GM03348 (cell line): ENCODE measurements at regions not wholly inside any gene's neighbourhood (a gene's known extent, or its start where the extent isn't known, plus 50 kb on each side); places are given as distances from the start of the nearest gene placed in this dataset.

Experiments used
- DNase-seq: peaks from one replicate; pipeline ENCODE4 v3.0.0; 2012; ENCODE audit warnings: low spot score

GRCh38 chr6:41471064-41471895 lies 74.9 kb upstream of the FOXP4 start:
- no peak for DNase-seq

GRCh38 chr6:41474213-41474933 lies 71.8 kb upstream of the FOXP4 start:
- DNase-seq, result no peak

GRCh38 chr6:41475164-41475563 lies 71.0 kb upstream of the FOXP4 start:
- no peak for DNase-seq

DNA sequence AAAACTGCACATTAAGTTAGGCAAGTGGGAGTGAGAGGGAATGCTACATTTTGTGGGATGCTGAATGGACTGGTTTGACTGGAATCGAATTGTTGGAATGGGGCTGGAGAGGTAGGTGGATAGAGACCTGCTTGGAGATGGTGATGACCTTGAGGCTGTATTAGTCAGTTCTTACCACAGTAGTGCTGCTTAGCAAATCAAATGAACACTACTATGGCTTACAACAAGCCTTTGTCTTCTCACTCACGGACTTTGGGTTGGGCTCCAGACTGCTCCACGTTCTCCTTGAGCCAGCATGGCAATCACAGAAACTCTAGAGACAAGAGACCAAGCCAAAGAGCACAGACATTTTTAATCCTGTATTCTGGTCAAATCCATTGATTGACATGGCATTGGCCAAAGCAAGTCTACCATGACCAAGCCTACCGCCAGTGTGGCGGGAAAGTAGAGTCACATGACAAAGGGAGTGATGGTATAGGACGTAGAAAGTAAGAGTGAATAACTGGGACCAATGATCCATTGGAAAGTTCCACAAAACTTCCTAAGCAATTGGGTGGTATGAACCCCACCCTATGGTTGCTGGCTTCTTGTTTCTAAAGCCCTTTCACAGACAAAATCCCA lies 70.3 kb upstream of the FOXP4 start:
- no peak for DNase-seq

DNA sequence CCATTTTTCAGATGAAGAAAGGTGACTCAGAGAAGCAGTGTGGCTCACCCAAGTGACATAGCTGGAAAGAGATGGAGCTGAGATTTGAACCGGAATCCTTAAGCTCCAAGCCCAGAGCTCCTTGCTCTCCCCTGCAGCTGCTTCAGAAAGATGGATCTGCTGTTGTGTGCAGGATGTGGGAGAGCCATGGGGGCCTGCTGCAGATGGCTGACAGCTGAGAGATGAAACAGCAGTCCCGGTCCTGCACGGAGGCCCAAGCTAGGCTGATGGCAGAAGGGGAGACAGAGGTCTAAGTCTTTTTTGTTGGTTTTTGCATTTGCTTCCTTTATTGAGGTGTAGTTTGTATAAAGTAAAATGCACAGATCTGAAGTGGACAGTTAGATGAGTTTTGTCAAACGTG lies 69.8 kb upstream of the FOXP4 start:
- no peak for DNase-seq

DNA sequence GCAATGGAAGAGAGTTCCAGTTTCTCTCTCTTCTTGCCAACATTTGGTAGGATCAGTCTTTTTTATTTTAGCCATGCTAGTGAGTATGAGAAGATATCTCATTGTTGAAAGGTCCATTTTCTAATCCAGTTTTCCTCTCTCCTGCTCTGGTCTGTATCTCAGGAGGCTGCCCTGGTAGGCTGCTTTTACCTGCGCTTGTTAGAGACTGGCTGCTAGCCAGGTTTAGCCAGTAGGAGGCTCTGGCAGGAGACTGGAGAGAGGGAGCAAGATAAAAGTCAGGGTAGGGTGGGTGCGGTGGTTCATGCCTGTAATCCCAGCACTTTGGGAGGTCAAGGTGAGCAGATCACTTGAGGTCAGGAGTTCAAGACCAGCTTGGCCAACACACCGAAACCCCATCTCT lies 68.6 kb upstream of the FOXP4 start:
- no peak for DNase-seq

- DNase-seq, result no peak
These were observed 62.2 kb upstream of the FOXP4 start for GRCh38 chr6:41483943-41484342.

GRCh38 chr6:41487860-41488432 lies 58.2 kb upstream of the FOXP4 start:
- DNase-seq, result no peak

DNA sequence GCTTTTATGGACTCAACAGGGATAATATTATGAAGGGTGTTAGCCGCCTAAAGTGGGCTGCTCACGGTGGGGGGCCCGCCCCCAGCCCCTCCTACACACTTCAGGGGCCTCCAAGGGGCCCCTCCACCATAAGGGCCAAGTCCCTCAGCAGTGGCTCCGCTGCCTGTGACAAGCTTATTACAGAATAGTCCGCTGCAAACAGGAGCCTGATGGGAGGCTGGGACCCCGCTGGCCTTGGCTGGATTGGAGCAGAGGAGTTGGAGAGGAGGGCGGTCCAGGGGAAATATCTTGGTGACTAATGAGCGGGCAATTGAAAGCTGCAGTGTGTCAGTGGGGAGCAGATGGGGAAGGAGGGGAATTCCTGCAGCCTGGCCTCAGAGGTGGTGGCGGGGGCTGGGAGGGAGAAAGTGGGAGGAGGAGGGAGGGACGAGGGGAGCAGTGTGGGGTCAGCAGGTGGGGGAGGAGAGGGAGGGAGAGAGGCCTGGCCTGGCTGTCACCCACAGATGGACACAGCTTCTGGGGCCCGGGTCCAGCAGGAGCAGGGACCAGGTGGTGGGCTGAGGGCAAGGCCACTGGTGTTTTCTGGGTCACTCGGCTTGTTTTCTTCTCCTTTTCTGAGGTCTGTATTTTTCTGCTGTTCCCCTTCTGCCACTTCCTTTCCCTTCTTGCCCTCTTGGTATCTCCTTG lies 57.6 kb upstream of the FOXP4 start:
- DNase-seq, result peak; percentile 47

DNA sequence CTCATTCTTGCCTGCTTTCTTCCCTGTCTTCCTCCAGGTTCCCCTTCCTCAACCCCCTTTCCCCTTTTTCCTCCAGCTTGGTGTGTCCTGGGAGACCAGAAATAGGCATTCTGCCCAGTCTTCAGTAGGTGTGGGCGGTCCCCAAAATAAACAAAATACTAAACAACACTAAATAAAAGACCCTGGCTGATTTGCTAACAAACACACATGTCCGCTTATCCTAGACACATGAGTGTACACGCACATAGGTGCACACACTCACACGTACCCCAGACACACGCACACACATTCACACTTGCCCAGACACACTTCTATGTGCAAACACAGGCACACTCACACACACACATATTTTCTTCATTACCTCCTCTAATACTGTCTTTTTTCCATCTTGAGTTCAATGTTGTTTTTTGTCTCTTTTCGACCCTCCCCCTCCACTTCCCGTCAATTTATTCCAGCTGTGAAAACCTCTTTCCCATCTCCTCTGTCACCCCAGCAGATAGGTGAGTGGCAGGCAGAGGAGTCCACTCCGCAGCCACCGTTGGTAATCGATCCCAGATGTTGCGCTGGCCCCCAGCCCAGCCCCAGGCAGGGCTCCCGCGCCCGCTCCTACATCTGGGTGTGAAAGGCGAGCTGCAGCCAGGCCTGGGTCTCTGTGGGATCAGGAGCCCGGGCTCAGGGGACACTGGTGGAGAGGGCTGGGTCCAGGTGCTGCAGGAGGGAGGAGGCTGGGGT lies 56.9 kb upstream of the FOXP4 start:
- peak; percentile 47 for DNase-seq

- no peak for DNase-seq
These were observed 53.8 kb upstream of the FOXP4 start for GRCh38 chr6:41492261-41492891.

DNA sequence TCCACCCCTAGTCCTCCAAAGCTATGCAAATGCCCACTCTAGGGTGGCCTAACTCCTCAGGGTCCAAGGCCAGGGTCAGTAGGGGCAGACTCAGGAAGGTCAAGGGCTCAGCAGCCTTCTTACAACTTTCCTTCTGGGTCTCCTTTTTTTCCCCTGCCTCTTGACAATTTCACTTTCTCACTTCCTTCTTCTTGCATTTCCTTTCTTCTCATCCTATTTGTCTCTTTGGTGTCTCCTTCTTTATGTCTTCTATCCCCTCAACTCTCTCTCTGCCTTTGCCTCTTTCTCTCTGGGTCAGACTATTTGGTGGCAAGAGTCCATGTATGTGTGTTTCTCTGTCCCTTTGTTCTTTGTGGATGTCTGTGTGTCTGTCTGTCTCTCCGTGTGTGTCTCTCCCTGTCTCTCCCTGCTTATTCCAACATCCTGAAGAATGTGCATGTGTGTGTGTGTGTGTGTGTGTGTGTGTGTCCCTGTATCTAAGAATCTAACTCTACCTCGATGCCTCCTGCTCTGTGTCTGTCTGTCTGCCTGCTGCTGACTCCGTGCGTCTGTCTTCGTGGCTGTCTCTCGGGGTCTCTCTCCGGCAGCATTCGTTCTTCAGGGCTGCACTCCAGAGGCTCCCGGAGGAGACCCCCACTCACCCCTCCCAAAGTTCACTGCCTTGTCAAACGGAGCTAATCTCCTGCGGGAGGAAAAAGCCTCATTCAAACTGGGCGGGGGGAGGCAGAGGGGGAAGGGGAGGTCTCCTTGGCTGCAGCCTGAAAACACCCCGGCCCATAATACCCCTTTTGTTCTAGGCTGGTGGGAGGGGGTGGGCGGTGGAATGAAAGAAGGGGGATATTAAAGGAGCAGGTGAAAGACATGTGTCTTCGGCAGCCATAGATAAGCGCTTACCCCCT lies 51.7 kb upstream of the FOXP4 start:
- DNase-seq, result no peak
